ENCODE measurements at regions not wholly inside any gene's neighbourhood (a gene's known extent, or its start where the extent isn't known, plus 50 kb on each side); places are given as distances from the start of the nearest gene placed in this dataset.

DNA sequence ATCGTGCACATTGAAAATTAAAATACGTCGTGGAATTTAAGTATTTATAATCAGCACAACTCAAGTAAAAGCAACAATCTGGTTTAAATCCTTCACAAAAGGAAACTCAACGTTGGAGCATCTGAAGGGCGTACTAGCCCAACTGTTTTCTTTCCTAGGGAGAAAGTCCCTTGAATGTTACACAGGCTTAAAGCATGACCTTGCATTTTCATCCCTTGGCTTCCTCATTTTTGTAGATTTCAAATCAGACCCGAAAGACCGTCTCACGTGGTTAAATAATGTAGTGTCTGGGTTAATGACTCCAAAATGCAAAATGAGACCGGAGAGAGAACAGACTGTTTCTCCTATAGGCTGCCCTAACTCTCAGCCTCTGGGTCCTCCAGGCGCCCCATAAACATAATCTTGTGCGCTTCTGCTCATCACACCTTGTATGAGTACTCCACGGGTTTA, 249.2 kb upstream of the RREB1 start:
- H3K9ac ChIP-seq (ENCODE audit: low read depth in 1 of 2, low read length in 2 of 2): no peak overlapping the region
- no peak overlapping the region for H3K4me3 ChIP-seq (ENCODE audit: low read depth in 1 of 3, low read length in 3 of 3)
- 89% methylated on average over 12 of the region's 12 CpGs for WGBS
- H3K36me3 ChIP-seq (ENCODE audit: control insufficient read depth in 4 of 4, insufficient read depth in 3 of 4, low read depth in 1 of 4, low read length in 3 of 4): no peaks in the 10 kb centered on the region
- no peaks in the 10 kb centered on the region for H3K27me3 ChIP-seq (ENCODE audit: control insufficient read depth in 4 of 4, insufficient read depth in 4 of 4, low read length in 3 of 4)
- no peak overlapping the region for H3K27ac ChIP-seq (ENCODE audit: low read depth in 1 of 2, low read length in 2 of 2)
- no peak for DNase-seq (ENCODE audit: low spot score)
- peaks cover 0 to 22% (median 11%) of the 10 kb centered on the region in 4 donors for H3K4me1 ChIP-seq (ENCODE audit: control insufficient read depth in 4 of 4, insufficient read depth in 4 of 4, low read length in 3 of 4)
- no peaks in the 10 kb centered on the region for H3K9me3 ChIP-seq (ENCODE audit: control insufficient read depth in 4 of 4, low read length in 3 of 4)
- TF ChIP-seq, protein P1, sequence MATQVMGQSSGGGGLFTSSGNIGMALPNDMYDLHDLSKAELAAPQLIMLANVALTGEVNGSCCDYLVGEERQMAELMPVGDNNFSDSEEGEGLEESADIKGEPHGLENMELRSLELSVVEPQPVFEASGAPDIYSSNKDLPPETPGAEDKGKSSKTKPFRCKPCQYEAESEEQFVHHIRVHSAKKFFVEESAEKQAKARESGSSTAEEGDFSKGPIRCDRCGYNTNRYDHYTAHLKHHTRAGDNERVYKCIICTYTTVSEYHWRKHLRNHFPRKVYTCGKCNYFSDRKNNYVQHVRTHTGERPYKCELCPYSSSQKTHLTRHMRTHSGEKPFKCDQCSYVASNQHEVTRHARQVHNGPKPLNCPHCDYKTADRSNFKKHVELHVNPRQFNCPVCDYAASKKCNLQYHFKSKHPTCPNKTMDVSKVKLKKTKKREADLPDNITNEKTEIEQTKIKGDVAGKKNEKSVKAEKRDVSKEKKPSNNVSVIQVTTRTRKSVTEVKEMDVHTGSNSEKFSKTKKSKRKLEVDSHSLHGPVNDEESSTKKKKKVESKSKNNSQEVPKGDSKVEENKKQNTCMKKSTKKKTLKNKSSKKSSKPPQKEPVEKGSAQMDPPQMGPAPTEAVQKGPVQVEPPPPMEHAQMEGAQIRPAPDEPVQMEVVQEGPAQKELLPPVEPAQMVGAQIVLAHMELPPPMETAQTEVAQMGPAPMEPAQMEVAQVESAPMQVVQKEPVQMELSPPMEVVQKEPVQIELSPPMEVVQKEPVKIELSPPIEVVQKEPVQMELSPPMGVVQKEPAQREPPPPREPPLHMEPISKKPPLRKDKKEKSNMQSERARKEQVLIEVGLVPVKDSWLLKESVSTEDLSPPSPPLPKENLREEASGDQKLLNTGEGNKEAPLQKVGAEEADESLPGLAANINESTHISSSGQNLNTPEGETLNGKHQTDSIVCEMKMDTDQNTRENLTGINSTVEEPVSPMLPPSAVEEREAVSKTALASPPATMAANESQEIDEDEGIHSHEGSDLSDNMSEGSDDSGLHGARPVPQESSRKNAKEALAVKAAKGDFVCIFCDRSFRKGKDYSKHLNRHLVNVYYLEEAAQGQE (IDR thresholded peaks at IDR 0.05): no peak
- TF ChIP-seq SP1 (IDR thresholded peaks at IDR 0.05) (no peak), ATF3 (IDR thresholded peaks at IDR 0.05) (no peak), JUND (IDR thresholded peaks at IDR 0.05) (no peak), HNF4A (conservative IDR thresholded peaks at IDR 0.05) (no peak), CTCF (IDR thresholded peaks at IDR 0.05; ENCODE audit: low read depth, low read length, missing input control) (no peak), YY1 (IDR thresholded peaks at IDR 0.05) (no peak), HNF4G (IDR thresholded peaks at IDR 0.05) (no peak), NR2F2 (IDR thresholded peaks at IDR 0.05) (no peak), TAF1 (conservative IDR thresholded peaks at IDR 0.05) (no peak), EGR1 (IDR thresholded peaks at IDR 0.05; ENCODE audit: low read depth in 2 of 2) (no peak), FOXA1 (IDR thresholded peaks at IDR 0.05) (no peak), RAD21 (IDR thresholded peaks at IDR 0.05) (no peak), FOXA2 (IDR thresholded peaks at IDR 0.05) (no peak), GABPA (IDR thresholded peaks at IDR 0.05 in 1 of 2, conservative IDR thresholded peaks at IDR 0.05 in 1 of 2) (no peak), RXRA (IDR thresholded peaks at IDR 0.05) (no peak)
- TF ChIP-seq, protein P2, sequence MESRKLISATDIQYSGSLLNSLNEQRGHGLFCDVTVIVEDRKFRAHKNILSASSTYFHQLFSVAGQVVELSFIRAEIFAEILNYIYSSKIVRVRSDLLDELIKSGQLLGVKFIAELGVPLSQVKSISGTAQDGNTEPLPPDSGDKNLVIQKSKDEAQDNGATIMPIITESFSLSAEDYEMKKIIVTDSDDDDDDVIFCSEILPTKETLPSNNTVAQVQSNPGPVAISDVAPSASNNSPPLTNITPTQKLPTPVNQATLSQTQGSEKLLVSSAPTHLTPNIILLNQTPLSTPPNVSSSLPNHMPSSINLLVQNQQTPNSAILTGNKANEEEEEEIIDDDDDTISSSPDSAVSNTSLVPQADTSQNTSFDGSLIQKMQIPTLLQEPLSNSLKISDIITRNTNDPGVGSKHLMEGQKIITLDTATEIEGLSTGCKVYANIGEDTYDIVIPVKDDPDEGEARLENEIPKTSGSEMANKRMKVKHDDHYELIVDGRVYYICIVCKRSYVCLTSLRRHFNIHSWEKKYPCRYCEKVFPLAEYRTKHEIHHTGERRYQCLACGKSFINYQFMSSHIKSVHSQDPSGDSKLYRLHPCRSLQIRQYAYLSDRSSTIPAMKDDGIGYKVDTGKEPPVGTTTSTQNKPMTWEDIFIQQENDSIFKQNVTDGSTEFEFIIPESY (IDR thresholded peaks at IDR 0.05): no peak
- TF ChIP-seq, protein P3, sequence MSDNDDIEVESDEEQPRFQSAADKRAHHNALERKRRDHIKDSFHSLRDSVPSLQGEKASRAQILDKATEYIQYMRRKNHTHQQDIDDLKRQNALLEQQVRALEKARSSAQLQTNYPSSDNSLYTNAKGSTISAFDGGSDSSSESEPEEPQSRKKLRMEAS (IDR thresholded peaks at IDR 0.05): no peak

Data from liver (tissue), 8 donors.